H1 (cell line): ENCODE measurements at regions not wholly inside any gene's neighbourhood (a gene's known extent, or its start where the extent isn't known, plus 50 kb on each side); places are given as distances from the start of the nearest gene placed in this dataset.

Source experiments
- JUN ChIP-seq: IDR thresholded peaks from 2 replicates; pipeline ENCODE4 v1.6.1; 2011; ENCODE audit warnings: low read depth, mild to moderate bottlenecking, improper control_type of control experiment, low read length
- JUND ChIP-seq: IDR thresholded peaks from 2 replicates; pipeline ENCODE4 v1.6.1; 2011; ENCODE audit warnings: mild to moderate bottlenecking, improper control_type of control experiment, low read length
- SRF ChIP-seq: IDR thresholded peaks from 2 replicates; pipeline ENCODE4 v1.6.1; 2011; ENCODE audit warnings: mild to moderate bottlenecking, low read depth, low read length, moderate library complexity
- TAF7 ChIP-seq: optimal IDR thresholded peaks from 2 replicates; pipeline ENCODE3; 2011; ENCODE audit warnings: low read depth, mild to moderate bottlenecking, inconsistent platforms, low read length, moderate library complexity, borderline replicate concordance
- TF ChIP-seq, protein P1 (sequence below): fragments of 300-600 bp; sonication (generic); IDR thresholded peaks from 2 replicates; pipeline ENCODE4 v1.7.1; 2012; ENCODE audit warnings: low read length, moderate library complexity, mild to moderate bottlenecking, inconsistent platforms; ENCODE audit not compliant: insufficient replicate concordance

DNA sequence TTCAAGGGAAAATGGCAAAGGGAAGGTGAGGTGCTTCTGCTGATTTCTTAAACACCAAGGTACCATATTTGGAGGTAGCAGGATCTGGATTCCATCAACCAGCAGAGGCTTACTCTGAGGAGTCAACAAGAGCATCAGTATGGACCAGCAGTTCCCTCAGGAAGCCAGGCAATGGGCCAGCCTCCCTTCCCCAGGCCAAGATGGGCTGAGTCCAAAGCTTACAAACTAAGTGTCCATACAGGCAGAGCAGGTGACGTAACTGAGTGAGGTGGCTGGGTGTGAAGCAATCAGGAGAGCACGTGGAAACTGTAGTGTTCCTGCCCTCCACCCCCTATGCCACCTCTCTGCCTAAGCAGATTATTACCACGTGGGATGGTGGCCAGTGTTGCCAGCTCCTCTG lies 134.2 kb upstream of the HNRNPA3 start (continued):
- TF ChIP-seq, protein P1, sequence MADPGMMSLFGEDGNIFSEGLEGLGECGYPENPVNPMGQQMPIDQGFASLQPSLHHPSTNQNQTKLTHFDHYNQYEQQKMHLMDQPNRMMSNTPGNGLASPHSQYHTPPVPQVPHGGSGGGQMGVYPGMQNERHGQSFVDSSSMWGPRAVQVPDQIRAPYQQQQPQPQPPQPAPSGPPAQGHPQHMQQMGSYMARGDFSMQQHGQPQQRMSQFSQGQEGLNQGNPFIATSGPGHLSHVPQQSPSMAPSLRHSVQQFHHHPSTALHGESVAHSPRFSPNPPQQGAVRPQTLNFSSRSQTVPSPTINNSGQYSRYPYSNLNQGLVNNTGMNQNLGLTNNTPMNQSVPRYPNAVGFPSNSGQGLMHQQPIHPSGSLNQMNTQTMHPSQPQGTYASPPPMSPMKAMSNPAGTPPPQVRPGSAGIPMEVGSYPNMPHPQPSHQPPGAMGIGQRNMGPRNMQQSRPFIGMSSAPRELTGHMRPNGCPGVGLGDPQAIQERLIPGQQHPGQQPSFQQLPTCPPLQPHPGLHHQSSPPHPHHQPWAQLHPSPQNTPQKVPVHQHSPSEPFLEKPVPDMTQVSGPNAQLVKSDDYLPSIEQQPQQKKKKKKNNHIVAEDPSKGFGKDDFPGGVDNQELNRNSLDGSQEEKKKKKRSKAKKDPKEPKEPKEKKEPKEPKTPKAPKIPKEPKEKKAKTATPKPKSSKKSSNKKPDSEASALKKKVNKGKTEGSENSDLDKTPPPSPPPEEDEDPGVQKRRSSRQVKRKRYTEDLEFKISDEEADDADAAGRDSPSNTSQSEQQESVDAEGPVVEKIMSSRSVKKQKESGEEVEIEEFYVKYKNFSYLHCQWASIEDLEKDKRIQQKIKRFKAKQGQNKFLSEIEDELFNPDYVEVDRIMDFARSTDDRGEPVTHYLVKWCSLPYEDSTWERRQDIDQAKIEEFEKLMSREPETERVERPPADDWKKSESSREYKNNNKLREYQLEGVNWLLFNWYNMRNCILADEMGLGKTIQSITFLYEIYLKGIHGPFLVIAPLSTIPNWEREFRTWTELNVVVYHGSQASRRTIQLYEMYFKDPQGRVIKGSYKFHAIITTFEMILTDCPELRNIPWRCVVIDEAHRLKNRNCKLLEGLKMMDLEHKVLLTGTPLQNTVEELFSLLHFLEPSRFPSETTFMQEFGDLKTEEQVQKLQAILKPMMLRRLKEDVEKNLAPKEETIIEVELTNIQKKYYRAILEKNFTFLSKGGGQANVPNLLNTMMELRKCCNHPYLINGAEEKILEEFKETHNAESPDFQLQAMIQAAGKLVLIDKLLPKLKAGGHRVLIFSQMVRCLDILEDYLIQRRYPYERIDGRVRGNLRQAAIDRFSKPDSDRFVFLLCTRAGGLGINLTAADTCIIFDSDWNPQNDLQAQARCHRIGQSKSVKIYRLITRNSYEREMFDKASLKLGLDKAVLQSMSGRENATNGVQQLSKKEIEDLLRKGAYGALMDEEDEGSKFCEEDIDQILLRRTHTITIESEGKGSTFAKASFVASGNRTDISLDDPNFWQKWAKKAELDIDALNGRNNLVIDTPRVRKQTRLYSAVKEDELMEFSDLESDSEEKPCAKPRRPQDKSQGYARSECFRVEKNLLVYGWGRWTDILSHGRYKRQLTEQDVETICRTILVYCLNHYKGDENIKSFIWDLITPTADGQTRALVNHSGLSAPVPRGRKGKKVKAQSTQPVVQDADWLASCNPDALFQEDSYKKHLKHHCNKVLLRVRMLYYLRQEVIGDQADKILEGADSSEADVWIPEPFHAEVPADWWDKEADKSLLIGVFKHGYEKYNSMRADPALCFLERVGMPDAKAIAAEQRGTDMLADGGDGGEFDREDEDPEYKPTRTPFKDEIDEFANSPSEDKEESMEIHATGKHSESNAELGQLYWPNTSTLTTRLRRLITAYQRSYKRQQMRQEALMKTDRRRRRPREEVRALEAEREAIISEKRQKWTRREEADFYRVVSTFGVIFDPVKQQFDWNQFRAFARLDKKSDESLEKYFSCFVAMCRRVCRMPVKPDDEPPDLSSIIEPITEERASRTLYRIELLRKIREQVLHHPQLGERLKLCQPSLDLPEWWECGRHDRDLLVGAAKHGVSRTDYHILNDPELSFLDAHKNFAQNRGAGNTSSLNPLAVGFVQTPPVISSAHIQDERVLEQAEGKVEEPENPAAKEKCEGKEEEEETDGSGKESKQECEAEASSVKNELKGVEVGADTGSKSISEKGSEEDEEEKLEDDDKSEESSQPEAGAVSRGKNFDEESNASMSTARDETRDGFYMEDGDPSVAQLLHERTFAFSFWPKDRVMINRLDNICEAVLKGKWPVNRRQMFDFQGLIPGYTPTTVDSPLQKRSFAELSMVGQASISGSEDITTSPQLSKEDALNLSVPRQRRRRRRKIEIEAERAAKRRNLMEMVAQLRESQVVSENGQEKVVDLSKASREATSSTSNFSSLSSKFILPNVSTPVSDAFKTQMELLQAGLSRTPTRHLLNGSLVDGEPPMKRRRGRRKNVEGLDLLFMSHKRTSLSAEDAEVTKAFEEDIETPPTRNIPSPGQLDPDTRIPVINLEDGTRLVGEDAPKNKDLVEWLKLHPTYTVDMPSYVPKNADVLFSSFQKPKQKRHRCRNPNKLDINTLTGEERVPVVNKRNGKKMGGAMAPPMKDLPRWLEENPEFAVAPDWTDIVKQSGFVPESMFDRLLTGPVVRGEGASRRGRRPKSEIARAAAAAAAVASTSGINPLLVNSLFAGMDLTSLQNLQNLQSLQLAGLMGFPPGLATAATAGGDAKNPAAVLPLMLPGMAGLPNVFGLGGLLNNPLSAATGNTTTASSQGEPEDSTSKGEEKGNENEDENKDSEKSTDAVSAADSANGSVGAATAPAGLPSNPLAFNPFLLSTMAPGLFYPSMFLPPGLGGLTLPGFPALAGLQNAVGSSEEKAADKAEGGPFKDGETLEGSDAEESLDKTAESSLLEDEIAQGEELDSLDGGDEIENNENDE, result no peak
- TF ChIP-seq SRF (no peak), TAF7 (no peak), JUND (no peak), JUN (no peak)
